Left renal cortex interstitium (tissue), 4 donors: ENCODE measurements at regions not wholly inside any gene's neighbourhood (a gene's known extent, or its start where the extent isn't known, plus 50 kb on each side); places are given as distances from the start of the nearest gene placed in this dataset.
"Not testable (repeated sequence)": the region's sequence is repeated elsewhere in the genome, so short reads cannot be mapped to it uniquely, and the experiment has no call there.

Experiments
- DNase-seq, 4 donors: peaks; one replicate each; pipeline ENCODE4 v3.0.0-alpha.2; 2013; ENCODE audit warnings: low read depth in 4 of 4, low spot score in 2 of 4, missing footprints in 1 of 4

- DNase-seq = no peak
Measured at GRCh38 chr4:81586706-81587105, 115.0 kb upstream of the RASGEF1B start.

- DNase-seq = not testable (repeated sequence)
Measured at GRCh38 chr4:81580994-81581374, 109.3 kb upstream of the RASGEF1B start.

GRCh38 chr4:81580346-81580993 is 108.8 kb upstream of the RASGEF1B start:
- DNase-seq = no peak

- DNase-seq = no peak
Measured at GRCh38 chr4:81577392-81577791, 105.7 kb upstream of the RASGEF1B start.

GRCh38 chr4:81574991-81575390 is 103.3 kb upstream of the RASGEF1B start:
- no peak for DNase-seq

GRCh38 chr4:81573840-81574239 is 102.1 kb upstream of the RASGEF1B start:
- DNase-seq = no peak

GRCh38 chr4:81572402-81572801 is 100.7 kb upstream of the RASGEF1B start:
- DNase-seq = no peak

GRCh38 chr4:81571105-81571504 is 99.4 kb upstream of the RASGEF1B start:
- no peak for DNase-seq

GRCh38 chr4:81566161-81566591 is 94.5 kb upstream of the RASGEF1B start:
- DNase-seq = no peak

GRCh38 chr4:81565142-81565870 is 93.6 kb upstream of the RASGEF1B start:
- DNase-seq = peak in 2 of 4 donors; percentile 31 to 40

- no peak for DNase-seq
Measured at GRCh38 chr4:81564025-81564424, 92.3 kb upstream of the RASGEF1B start.

GRCh38 chr4:81562093-81562492 is 90.4 kb upstream of the RASGEF1B start:
- DNase-seq = no peak

- no peak for DNase-seq
Measured at GRCh38 chr4:81557306-81557705, 85.6 kb upstream of the RASGEF1B start.

- no peak for DNase-seq
Measured at GRCh38 chr4:81555489-81555888, 83.8 kb upstream of the RASGEF1B start.

- no peak for DNase-seq
Measured at GRCh38 chr4:81552086-81552485, 80.4 kb upstream of the RASGEF1B start.

- DNase-seq = no peak
Measured at GRCh38 chr4:81550388-81550859, 78.7 kb upstream of the RASGEF1B start.

- DNase-seq = no peak
Measured at GRCh38 chr4:81549984-81550383, 78.3 kb upstream of the RASGEF1B start.

- no peak for DNase-seq
Measured at GRCh38 chr4:81546777-81547176, 75.1 kb upstream of the RASGEF1B start.

- DNase-seq = no peak
Measured at GRCh38 chr4:81541161-81541945, 69.6 kb upstream of the RASGEF1B start.

- DNase-seq = no peak
Measured at GRCh38 chr4:81538716-81539427, 67.2 kb upstream of the RASGEF1B start.

GRCh38 chr4:81531410-81531809 is 59.7 kb upstream of the RASGEF1B start:
- DNase-seq = no peak
